GM21825 (cell line): ENCODE measurements at regions not wholly inside any gene's neighbourhood (a gene's known extent, or its start where the extent isn't known, plus 50 kb on each side); places are given as distances from the start of the nearest gene placed in this dataset.

Experiments used
- ATAC-seq: cut with Tn5 transposase; IDR thresholded peaks from one replicate; pipeline ENCODE4 v1.9.1; 2021; ENCODE audit warnings: mild to moderate bottlenecking, moderate library complexity; ENCODE audit not compliant: unreplicated experiment

GRCh38 chr3:104990758-104991157 lies 376.0 kb upstream of the ALCAM start:
- ATAC-seq: no peak

GRCh38 chr3:104992676-104993075 lies 374.0 kb upstream of the ALCAM start:
- no peak for ATAC-seq

GRCh38 chr3:105006164-105006563 lies 360.5 kb upstream of the ALCAM start:
- no peak for ATAC-seq

- ATAC-seq: no peak
These were observed 353.1 kb upstream of the ALCAM start for GRCh38 chr3:105013657-105014056.

- ATAC-seq: no peak
These were observed 352.1 kb upstream of the ALCAM start for GRCh38 chr3:105014631-105015030.

GRCh38 chr3:105022813-105023212 lies 343.9 kb upstream of the ALCAM start:
- ATAC-seq: no peak

- no peak for ATAC-seq
These were observed 336.5 kb upstream of the ALCAM start for GRCh38 chr3:105030211-105030610.

GRCh38 chr3:105032541-105032940 lies 334.2 kb upstream of the ALCAM start:
- no peak for ATAC-seq

GRCh38 chr3:105033081-105033480 lies 333.6 kb upstream of the ALCAM start:
- no peak for ATAC-seq

GRCh38 chr3:105039004-105039403 lies 327.7 kb upstream of the ALCAM start:
- no peak for ATAC-seq

GRCh38 chr3:105040026-105040622 lies 326.6 kb upstream of the ALCAM start:
- ATAC-seq: no peak

- no peak for ATAC-seq
These were observed 324.1 kb upstream of the ALCAM start for GRCh38 chr3:105042586-105042985.

GRCh38 chr3:105051111-105051510 lies 315.6 kb upstream of the ALCAM start:
- no peak for ATAC-seq

- ATAC-seq: no peak
These were observed 314.7 kb upstream of the ALCAM start for GRCh38 chr3:105051972-105052371.

- ATAC-seq: no peak
These were observed 303.9 kb upstream of the ALCAM start for GRCh38 chr3:105062853-105063252.

GRCh38 chr3:105065895-105066839 lies 300.5 kb upstream of the ALCAM start:
- no peak for ATAC-seq

- ATAC-seq: no peak
These were observed 299.3 kb upstream of the ALCAM start for GRCh38 chr3:105067361-105067760.

- no peak for ATAC-seq
These were observed 289.5 kb upstream of the ALCAM start for GRCh38 chr3:105077060-105077822.

GRCh38 chr3:105083945-105084344 lies 282.8 kb upstream of the ALCAM start:
- no peak for ATAC-seq

GRCh38 chr3:105085506-105085905 lies 281.2 kb upstream of the ALCAM start:
- ATAC-seq: no peak
